Sigmoid colon (tissue), 6 donors: ENCODE measurements at regions not wholly inside any gene's neighbourhood (a gene's known extent, or its start where the extent isn't known, plus 50 kb on each side); places are given as distances from the start of the nearest gene placed in this dataset.

ENCODE experiments used
- DNase-seq: peaks from one replicate; pipeline ENCODE4 v3.0.0-alpha.2; 2019
- H3K27ac ChIP-seq, 4 donors: fragments of 200-600 bp; sonication (generic); one replicate each; pipeline ENCODE4 v1.5.1; 2016 to 2019; ENCODE audit warnings: mild to moderate bottlenecking in 1 of 4
- H3K27me3 ChIP-seq, 3 donors: fragments of 200-600 bp; sonication (generic); one replicate each; pipeline ENCODE4 v1.5.1; 2019; ENCODE audit warnings: mild to moderate bottlenecking in 1 of 3
- H3K36me3 ChIP-seq, 4 donors: fragments of 200-600 bp; sonication (generic); one replicate each; pipeline ENCODE4 v1.5.1; 2016 to 2019
- H3K4me1 ChIP-seq, 4 donors: fragments of 200-600 bp; sonication (generic); one replicate each; pipeline ENCODE4 v1.5.1; 2017 to 2019
- H3K4me3 ChIP-seq, 4 donors: fragments of 200-600 bp; sonication (generic); one replicate each; pipeline ENCODE4 v1.5.1; 2017 to 2019; ENCODE audit warnings: mild to moderate bottlenecking in 2 of 4, moderate library complexity in 1 of 4
- H3K9me3 ChIP-seq, 4 donors: fragments of 200-600 bp in 3 of 4; sonication (generic) in 3 of 4; one replicate each; pipeline versions ENCODE4 v1.5.1 to v1.6.1; 2013 to 2019
- EP300 ChIP-seq, 4 donors: sonication (generic); formaldehyde crosslinking; IDR thresholded peaks; one replicate each; pipeline ENCODE4 v1.6.1; 2017; ENCODE audit warnings: antibody characterized with exemption in 4 of 4
- POLR2A ChIP-seq, 2 donors: fragments of 450-650 bp; IDR thresholded peaks; one replicate each; pipeline ENCODE4 v1.6.1; 2016; ENCODE audit warnings: antibody characterized with exemption in 2 of 2, mild to moderate bottlenecking in 2 of 2, moderate library complexity in 2 of 2
- POLR2AphosphoS5 ChIP-seq, 4 donors: sonication (generic); formaldehyde crosslinking; IDR thresholded peaks; one replicate each; pipeline ENCODE4 v1.6.1; 2017; ENCODE audit warnings: antibody characterized with exemption in 4 of 4
- WGBS, 2 donors: extraction: QIAGEN DNeasy Blood & Tissue Kit; methylation state at CpG; one replicate each; pipeline ENCODE4 v1.1.7; 2013; 5-methylcytosine and 5-hydroxymethylcytosine counted together
- intact Hi-C: fragments of 100-400 bp; cut with DNase I; formaldehyde crosslinking; loops from one replicate; pipeline ENCODE4 v1.15.1; 2023
- TF ChIP-seq, protein P1 (sequence below), 4 experiments: fragments of 450-650 bp in 3 of 4; fragments of 200-600 bp in 1 of 4; IDR thresholded peaks; one replicate each; pipeline ENCODE4 v1.5.1; 2016 to 2019; ENCODE audit warnings: antibody characterized with exemption in 4 of 4, mild to moderate bottlenecking in 3 of 4, moderate library complexity in 2 of 4
- donor health status: healthy with polysubstance abuse.
- donor health status: healthy.

DNA sequence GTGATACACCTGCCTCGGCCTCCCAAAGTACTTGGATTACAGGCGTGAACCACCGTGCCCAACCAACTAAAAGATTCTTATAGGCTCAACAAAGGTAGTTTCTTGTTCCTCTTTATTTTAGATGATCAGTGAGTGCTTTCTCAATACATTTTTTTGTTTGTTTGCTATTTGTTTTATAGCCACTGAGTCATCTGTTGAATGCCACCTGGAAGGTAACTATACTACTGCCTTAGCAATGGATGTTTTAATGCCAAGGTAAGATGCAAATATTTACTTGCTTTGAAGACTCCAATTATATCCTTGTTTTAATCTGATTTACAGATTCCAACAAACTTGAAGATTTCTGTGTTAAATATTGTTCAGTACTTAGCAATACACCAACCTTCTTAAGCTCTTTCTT is 2807.4 kb upstream of the PCDH20 start:
- Histone ChIP-seq H3K27ac (no peak overlapping the region), H3K4me1 (no peaks in the 10 kb centered on the region), H3K36me3 (no peaks in the 10 kb centered on the region), H3K4me3 (no peak overlapping the region), H3K27me3 (no peaks in the 10 kb centered on the region), H3K9me3 (peaks cover 0 to 6% (median 2%) of the 10 kb centered on the region in 4 donors)
- intact Hi-C loops = no loop called here
- DNase-seq = no peak
- WGBS, 2 donors = 94 to 96% methylated on average over 3 of the region's 3 CpGs
- TF ChIP-seq, protein P1, sequence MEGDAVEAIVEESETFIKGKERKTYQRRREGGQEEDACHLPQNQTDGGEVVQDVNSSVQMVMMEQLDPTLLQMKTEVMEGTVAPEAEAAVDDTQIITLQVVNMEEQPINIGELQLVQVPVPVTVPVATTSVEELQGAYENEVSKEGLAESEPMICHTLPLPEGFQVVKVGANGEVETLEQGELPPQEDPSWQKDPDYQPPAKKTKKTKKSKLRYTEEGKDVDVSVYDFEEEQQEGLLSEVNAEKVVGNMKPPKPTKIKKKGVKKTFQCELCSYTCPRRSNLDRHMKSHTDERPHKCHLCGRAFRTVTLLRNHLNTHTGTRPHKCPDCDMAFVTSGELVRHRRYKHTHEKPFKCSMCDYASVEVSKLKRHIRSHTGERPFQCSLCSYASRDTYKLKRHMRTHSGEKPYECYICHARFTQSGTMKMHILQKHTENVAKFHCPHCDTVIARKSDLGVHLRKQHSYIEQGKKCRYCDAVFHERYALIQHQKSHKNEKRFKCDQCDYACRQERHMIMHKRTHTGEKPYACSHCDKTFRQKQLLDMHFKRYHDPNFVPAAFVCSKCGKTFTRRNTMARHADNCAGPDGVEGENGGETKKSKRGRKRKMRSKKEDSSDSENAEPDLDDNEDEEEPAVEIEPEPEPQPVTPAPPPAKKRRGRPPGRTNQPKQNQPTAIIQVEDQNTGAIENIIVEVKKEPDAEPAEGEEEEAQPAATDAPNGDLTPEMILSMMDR (IDR thresholded peaks at IDR 0.05) = no peak
- TF ChIP-seq EP300 (IDR thresholded peaks at IDR 0.05) (no peak), POLR2AphosphoS5 (IDR thresholded peaks at IDR 0.05) (no peak), POLR2A (IDR thresholded peaks at IDR 0.05) (no peak)

- no peak for DNase-seq
- no peaks in the 10 kb centered on the region for H3K4me1 ChIP-seq
- H3K9me3 ChIP-seq = peaks cover 0 to 6% (median 0%) of the 10 kb centered on the region in 4 donors
- H3K27ac ChIP-seq = no peak overlapping the region
- intact Hi-C loops = no loop called here
- no peak overlapping the region for H3K4me3 ChIP-seq
- no peaks in the 10 kb centered on the region for H3K27me3 ChIP-seq
- H3K36me3 ChIP-seq = no peaks in the 10 kb centered on the region
- 86 to 90% methylated on average over 9 of the region's 9 CpGs for WGBS, 2 donors
- TF ChIP-seq POLR2AphosphoS5 (IDR thresholded peaks at IDR 0.05) = no peak
- TF ChIP-seq, protein P1 (IDR thresholded peaks at IDR 0.05) = no peak
- TF ChIP-seq EP300 (IDR thresholded peaks at IDR 0.05) = no peak
- no peak for TF ChIP-seq POLR2A (IDR thresholded peaks at IDR 0.05)
Measured at GRCh38 chr13:64206430-64207225, 2791.0 kb upstream of the PCDH20 start.

- intact Hi-C loops = no loop called here
Measured at GRCh38 chr13:64202517-64202916, 2786.9 kb upstream of the PCDH20 start.

DNA sequence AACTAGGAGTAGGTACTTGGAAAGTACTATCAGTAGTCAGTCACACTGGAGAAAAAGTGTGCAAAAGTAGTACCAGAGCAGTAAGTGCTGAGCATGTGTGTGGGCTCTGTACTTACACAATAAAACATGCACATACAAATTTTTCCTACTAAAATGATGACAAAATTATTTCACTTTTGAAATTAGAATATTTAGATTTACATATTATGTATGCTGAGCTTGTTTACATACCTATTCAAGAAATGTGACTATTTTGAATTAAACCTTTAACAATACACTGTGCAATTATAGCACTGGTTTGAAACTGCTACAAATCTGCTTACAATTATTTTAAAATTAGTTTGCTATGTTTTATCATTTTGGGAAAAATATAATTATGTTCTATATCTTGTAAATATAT is 2781.6 kb upstream of the PCDH20 start:
- H3K9me3 ChIP-seq = no peaks in the 10 kb centered on the region
- H3K27me3 ChIP-seq = no peaks in the 10 kb centered on the region
- no peak for DNase-seq
- no peak for TF ChIP-seq POLR2AphosphoS5 (IDR thresholded peaks at IDR 0.05)
- no peak for TF ChIP-seq POLR2A (IDR thresholded peaks at IDR 0.05)
- TF ChIP-seq, protein P1 (IDR thresholded peaks at IDR 0.05) = no peak
- no peaks in the 10 kb centered on the region for H3K36me3 ChIP-seq
- no peaks in the 10 kb centered on the region for H3K4me1 ChIP-seq
- H3K27ac ChIP-seq = no peak overlapping the region
- H3K4me3 ChIP-seq = no peak overlapping the region
- intact Hi-C loops = no loop called here

More at GRCh38 chr13:64202517-64202916, 2786.9 kb upstream of the PCDH20 start:
- Histone ChIP-seq H3K4me1 (no peaks in the 10 kb centered on the region), H3K36me3 (no peaks in the 10 kb centered on the region), H3K27me3 (no peaks in the 10 kb centered on the region), H3K4me3 (no peak overlapping the region), H3K9me3 (peaks cover 0 to 6% (median 0%) of the 10 kb centered on the region in 4 donors), H3K27ac (no peak overlapping the region)
- no peak for TF ChIP-seq EP300 (IDR thresholded peaks at IDR 0.05)
- TF ChIP-seq, protein P1 (IDR thresholded peaks at IDR 0.05) = no peak
- no peak for TF ChIP-seq POLR2AphosphoS5 (IDR thresholded peaks at IDR 0.05)
- no peak for TF ChIP-seq POLR2A (IDR thresholded peaks at IDR 0.05)
- DNase-seq = no peak
- 82% methylated on average over 1 of the region's 1 CpG for whole genome bisulfite sequencing, 2 donors
